OCI-LY7 (cell line): ENCODE measurements at regions not wholly inside any gene's neighbourhood (a gene's known extent, or its start where the extent isn't known, plus 50 kb on each side); places are given as distances from the start of the nearest gene placed in this dataset.

ENCODE experiments used
- BruUV-seq: library from RNA; stranded (reverse); fragments of 400-500 nt; replicated peaks from 2 replicates; lab custom pipeline; 2021; lab: Mats Ljungman, UMichigan
- CTCF ChIA-PET: fragments of 300-600 bp; sonication (Branson Sonifier 250); formaldehyde crosslinking; loops from one replicate; lab custom pipeline; 2022; ENCODE audit warnings: antibody characterized with exemption; ENCODE audit not compliant: unreplicated experiment; lab: Charles Lee
- POLR2A ChIA-PET: fragments of 300-600 bp; sonication (Branson Sonifier 250); formaldehyde crosslinking; loops from one replicate; lab custom pipeline; 2022; ENCODE audit warnings: antibody characterized with exemption; lab: Charles Lee
- DNase-seq: peaks from one replicate; pipeline ENCODE4 v3.0.0-alpha.2; 2015; ENCODE audit warnings: low spot score
- H2AFZ ChIP-seq: fragments of 200-600 bp; sonication (generic), shearing (Covaris generic); 2 replicates; pipeline ENCODE4 v1.6.1; 2014; ENCODE audit warnings: mild to moderate bottlenecking, antibody characterized with exemption, low read length, moderate library complexity
- H3K27ac ChIP-seq: fragments of 200-600 bp; sonication (generic); 2 replicates; pipeline ENCODE4 v1.5.1; 2014; ENCODE audit warnings: mixed run types, low read depth, mild to moderate bottlenecking, moderate library complexity, low read length, inconsistent platforms; ENCODE audit not compliant: poor library complexity, severe bottlenecking
- H3K36me3 ChIP-seq: fragments of 200-600 bp; sonication (generic); 2 replicates; pipeline ENCODE4 v1.6.1; 2014; ENCODE audit warnings: mild to moderate bottlenecking, antibody characterized with exemption, low read length, moderate library complexity, mixed read lengths; ENCODE audit not compliant: insufficient read depth
- H3K4me1 ChIP-seq: fragments of 200-600 bp; sonication (generic); 2 replicates; pipeline ENCODE4 v1.5.1; 2014; ENCODE audit warnings: mild to moderate bottlenecking, low read length; ENCODE audit not compliant: insufficient read depth, poor library complexity, severe bottlenecking
- H3K4me2 ChIP-seq: fragments of 200-600 bp; sonication (generic); 2 replicates; pipeline ENCODE4 v1.6.1; 2014; ENCODE audit warnings: mild to moderate bottlenecking, low read length
- H3K4me3 ChIP-seq: fragments of 200-600 bp; sonication (generic); 2 replicates; pipeline ENCODE4 v1.5.1; 2014; ENCODE audit warnings: mild to moderate bottlenecking, low read depth, low read length; ENCODE audit not compliant: poor library complexity, severe bottlenecking
- H3K79me2 ChIP-seq: fragments of 200-600 bp; sonication (generic); 2 replicates; pipeline ENCODE4 v1.6.1; 2016; ENCODE audit warnings: low read depth, mild to moderate bottlenecking, low read length, moderate library complexity, mixed read lengths; ENCODE audit not compliant: insufficient read depth
- H3K9me2 ChIP-seq: fragments of 200-600 bp; sonication (generic); 2 replicates; pipeline ENCODE4 v1.6.1; 2016; ENCODE audit warnings: mild to moderate bottlenecking, low read length, mixed read lengths; ENCODE audit not compliant: insufficient read depth
- H3K9me3 ChIP-seq: fragments of 200-600 bp; sonication (generic); 2 replicates; pipeline ENCODE4 v1.6.1; 2014; ENCODE audit warnings: mild to moderate bottlenecking, mixed run types, low read length, mixed read lengths
- H4K20me1 ChIP-seq: fragments of 200-600 bp; sonication (generic); 2 replicates; pipeline ENCODE4 v1.6.1; 2014; ENCODE audit warnings: mild to moderate bottlenecking, antibody characterized with exemption, low read length, moderate library complexity, mixed read lengths; ENCODE audit not compliant: insufficient read depth
- CTCF ChIP-seq: fragments of 200-600 bp; sonication (generic); conservative IDR thresholded peaks from 2 replicates; pipeline ENCODE4 v1.5.1; 2014; ENCODE audit warnings: mild to moderate bottlenecking, antibody characterized with exemption, low read length, moderate library complexity, mixed read lengths
- EZH2phosphoT487 ChIP-seq: fragments of 200-600 bp; sonication (generic); IDR thresholded peaks from 2 replicates; pipeline ENCODE4 v1.6.1; 2018; ENCODE audit warnings: low read depth, borderline replicate concordance, mild to moderate bottlenecking, mixed run types, antibody characterized with exemption, low read length, moderate library complexity, mixed read lengths
- intact Hi-C: fragments of 100-400 bp; cut with micrococcal nuclease; formaldehyde crosslinking; loops from one replicate; pipeline ENCODE4 v1.10.0; 2022; ENCODE audit not compliant: unreplicated experiment

GRCh38 chr6:144580039-144580438 is 294.9 kb downstream of the UTRN start:
- POLR2A ChIA-PET = no interaction called here
- TF ChIP-seq CTCF = no peak
- TF ChIP-seq EZH2phosphoT487 = no peak
- CTCF ChIA-PET = no interaction called here

GRCh38 chr6:144580771-144581170 is 295.6 kb downstream of the UTRN start:
- no peak overlapping the region for H3K27ac ChIP-seq
- POLR2A ChIA-PET = interaction anchor here (0.6 kb wide), 2 partner anchors 35 to 632 kb away, joined by 3 read pairs; no protein-coding TSS in a partner anchor
- no TSS peak for BruUV-seq

More at GRCh38 chr6:144580039-144580438, 294.9 kb downstream of the UTRN start:
- no peak for DNase-seq
- peaks cover 16% of the 10 kb centered on the region for H3K4me1 ChIP-seq
- no peaks in the 10 kb centered on the region for H3K79me2 ChIP-seq
- no peak overlapping the region for H3K4me2 ChIP-seq
- no peak overlapping the region for H2AFZ ChIP-seq
- H4K20me1 ChIP-seq = peaks cover 6% of the 10 kb centered on the region; the same call in 1 of the 2 replicates
- no peaks in the 10 kb centered on the region for H3K9me3 ChIP-seq
- H3K27ac ChIP-seq = no peak overlapping the region
- no TSS peak for BruUV-seq
- no peaks in the 10 kb centered on the region for H3K36me3 ChIP-seq
- intact Hi-C loops = loop anchor here (10.0 kb wide), 2 partner anchors 1055 to 1125 kb away; no protein-coding TSS in a partner anchor
- H3K4me3 ChIP-seq = no peak overlapping the region
- H3K9me2 ChIP-seq = no peaks in the 10 kb centered on the region

More at GRCh38 chr6:144580771-144581170, 295.6 kb downstream of the UTRN start:
- intact Hi-C loops = loop anchor here (10.0 kb wide), 2 partner anchors 1054 to 1124 kb away; no protein-coding TSS in a partner anchor
- CTCF ChIA-PET = no interaction called here
- Histone ChIP-seq H3K36me3 (no peaks in the 10 kb centered on the region), H3K4me3 (no peak overlapping the region), H4K20me1 (peaks cover 6% of the 10 kb centered on the region; the same call in 1 of the 2 replicates), H3K4me2 (no peak overlapping the region), H3K4me1 (peaks cover 16% of the 10 kb centered on the region), H2AFZ (no peak overlapping the region), H3K9me3 (no peaks in the 10 kb centered on the region), H3K79me2 (no peaks in the 10 kb centered on the region), H3K9me2 (no peaks in the 10 kb centered on the region)
- DNase-seq = no peak
- no peak for TF ChIP-seq CTCF
- TF ChIP-seq EZH2phosphoT487 = no peak
